GM12873 (cell line): ENCODE measurements at regions not wholly inside any gene's neighbourhood (a gene's known extent, or its start where the extent isn't known, plus 50 kb on each side); places are given as distances from the start of the nearest gene placed in this dataset.

Source experiments
- CTCF ChIP-seq: IDR thresholded peaks from 2 replicates; pipeline ENCODE4 v1.5.1; 2012; ENCODE audit warnings: low read depth, mild to moderate bottlenecking, moderate library complexity, low read length, control low read depth; ENCODE audit not compliant: insufficient read depth; ENCODE audit errors: missing control alignments

GRCh38 chr13:105285526-105285925 is 1249.9 kb downstream of the EFNB2 start:
- no peak for TF ChIP-seq CTCF

- TF ChIP-seq CTCF = no peak
Observed at GRCh38 chr13:105282406-105283285, 1252.8 kb downstream of the EFNB2 start.

- TF ChIP-seq CTCF = no peak
Observed at GRCh38 chr13:105278943-105279381, 1256.5 kb downstream of the EFNB2 start.

GRCh38 chr13:105276571-105276970 is 1258.9 kb downstream of the EFNB2 start:
- no peak for TF ChIP-seq CTCF

- TF ChIP-seq CTCF = no peak
Observed at GRCh38 chr13:105273665-105274222, 1261.7 kb downstream of the EFNB2 start.

- TF ChIP-seq CTCF = no peak
Observed at GRCh38 chr13:105272660-105273631, 1262.5 kb downstream of the EFNB2 start.
